NCI-H1092 (cell line): ENCODE measurements at regions not wholly inside any gene's neighbourhood (a gene's known extent, or its start where the extent isn't known, plus 50 kb on each side); places are given as distances from the start of the nearest gene placed in this dataset.

Experiments used
- DNase-seq: peaks from one replicate; lab custom pipeline; 2025; lab: John Stamatoyannopoulos, UW

DNA sequence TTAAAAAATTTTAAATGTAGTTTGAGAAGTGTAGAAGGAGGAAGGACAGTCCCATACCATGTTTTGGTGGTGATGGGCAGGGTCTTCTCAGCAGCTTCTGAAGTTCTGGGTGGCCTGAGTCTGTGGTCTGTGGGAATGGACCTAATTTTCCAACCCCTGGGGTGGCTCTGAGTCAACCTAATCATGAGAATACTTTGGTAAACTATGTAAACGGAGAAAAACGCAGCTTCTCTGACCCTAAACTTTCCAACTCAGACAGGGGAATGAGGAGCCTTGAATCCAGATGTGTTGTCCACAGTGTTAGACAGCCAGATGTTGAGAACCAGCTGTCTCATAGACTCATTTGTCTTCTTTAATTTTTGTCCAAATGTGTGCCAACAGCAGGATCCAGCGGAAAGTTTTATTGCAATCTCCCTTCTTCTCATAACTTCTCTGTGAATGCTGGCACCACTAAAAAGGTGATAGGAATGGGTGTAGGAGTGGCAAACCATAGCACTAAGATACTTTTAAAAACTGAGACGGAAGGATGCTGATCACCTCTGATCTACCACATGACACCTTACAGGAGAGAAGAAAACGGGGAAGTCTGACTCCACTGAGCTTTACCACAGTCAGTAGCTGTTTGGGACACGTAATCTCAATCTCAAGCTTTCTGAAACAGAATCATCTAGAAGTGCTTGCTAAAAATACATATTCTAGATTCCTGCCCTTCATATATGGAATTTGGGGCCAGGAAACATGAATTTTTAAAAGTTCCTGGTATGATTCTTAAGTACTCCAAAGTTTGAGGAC, 90.5 kb upstream of the PHYHIPL start:
- DNase-seq: no peak

DNA sequence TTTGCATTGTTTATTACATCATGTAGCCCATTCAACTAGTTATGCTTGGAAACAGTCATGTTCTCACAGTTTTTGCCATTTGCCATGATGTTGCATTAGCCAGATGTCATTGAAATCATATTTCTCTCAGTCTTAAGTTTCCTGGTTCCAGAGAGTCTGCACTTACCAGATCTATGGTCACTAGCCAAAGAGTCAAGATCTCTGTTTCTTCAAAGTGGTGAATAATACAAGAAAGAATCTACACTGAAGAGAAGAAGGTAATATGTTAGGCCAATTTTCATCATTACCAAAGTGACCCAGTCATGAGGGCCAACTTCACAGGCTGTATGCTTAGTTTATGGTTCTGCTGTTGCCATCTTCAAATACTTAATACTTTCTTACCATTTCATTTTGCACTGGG, 89.0 kb upstream of the PHYHIPL start:
- no peak for DNase-seq

DNA sequence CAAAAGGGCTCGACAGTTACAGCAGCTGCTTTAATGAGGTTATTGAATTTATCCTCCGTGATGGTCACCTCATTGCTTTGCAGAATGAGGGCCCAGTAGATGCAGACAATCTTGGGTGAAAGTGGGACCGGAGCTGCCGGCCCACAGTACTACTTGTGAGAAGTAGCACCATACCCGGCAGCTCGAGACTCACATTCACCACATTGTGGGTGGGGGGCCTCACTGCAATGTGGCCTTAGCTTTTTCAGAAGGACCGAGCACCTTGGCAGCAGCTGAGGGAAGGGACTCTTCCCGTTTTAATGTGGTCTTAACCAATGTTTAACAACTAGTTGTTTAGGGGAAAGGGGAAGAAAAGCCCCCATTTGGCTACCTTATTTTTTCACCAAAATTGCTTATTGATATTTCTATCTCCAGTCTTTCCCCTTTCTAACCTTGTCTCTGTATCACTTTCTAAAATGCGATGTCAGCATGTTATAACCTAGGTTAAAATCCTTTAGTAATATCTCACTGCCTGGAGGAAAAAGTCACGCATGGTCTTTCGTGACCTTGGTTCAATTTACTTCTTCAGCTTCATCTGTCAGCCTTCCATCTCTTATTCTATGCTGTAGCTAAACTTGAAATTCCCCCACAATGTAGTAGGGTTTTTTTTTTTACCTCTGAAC, 87.4 kb upstream of the PHYHIPL start:
- no peak for DNase-seq

DNA sequence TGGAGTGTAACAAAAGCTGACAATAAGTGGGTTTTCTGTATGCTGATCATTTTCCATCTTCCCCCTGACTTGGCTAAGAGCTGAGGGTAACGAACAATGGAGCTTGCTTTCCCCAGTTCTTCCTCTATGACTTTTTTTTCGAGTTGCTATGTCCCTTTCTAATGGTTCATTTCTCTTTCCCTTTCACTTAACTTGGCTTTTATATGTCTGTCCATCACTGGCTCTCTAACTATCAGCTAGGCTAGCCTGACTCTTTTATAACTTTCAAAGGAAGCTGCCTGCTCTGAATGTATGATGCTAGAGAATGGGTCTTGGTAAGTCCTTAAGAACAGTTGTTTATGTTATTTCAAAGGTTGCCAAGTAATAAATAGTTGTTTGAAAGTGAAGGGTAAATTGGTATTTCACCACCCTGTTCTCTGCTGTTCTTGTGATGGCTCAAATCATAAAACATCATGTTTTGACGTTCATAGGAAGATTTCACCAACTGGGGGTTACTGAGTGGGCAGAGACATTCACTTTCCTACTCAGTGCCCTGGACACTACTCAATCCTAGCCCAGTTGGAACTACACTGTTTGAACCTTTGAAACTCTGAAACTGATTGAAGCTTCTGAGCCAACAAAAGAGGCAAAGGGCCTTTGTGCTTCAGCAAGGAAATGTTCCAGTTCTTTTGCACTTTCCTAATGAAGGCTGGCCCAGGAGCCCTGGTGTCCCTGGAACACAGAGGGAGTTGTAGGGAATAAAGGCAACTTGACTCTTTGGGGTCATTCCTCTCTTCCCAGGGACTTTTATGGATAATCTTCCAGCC, 85.4 kb upstream of the PHYHIPL start:
- DNase-seq: no peak

DNA sequence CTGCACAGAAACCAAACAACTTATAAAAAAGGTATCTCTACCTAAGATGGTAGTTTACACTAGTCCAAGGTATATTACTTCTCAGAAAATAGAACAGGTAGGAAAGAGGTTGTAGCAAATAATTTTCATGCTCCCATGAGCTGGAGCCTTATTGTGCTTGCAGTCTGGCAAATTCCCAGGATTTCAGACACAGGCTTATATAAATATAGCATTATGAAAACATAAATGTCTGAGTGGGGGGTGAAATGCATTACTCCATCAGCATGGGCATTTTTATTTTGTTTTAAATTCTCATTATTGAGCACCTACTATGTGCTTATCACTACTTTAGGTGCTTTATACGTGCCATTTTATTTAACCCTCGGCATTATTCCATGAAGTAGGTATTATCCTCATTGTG, 83.0 kb upstream of the PHYHIPL start:
- no peak for DNase-seq

DNA sequence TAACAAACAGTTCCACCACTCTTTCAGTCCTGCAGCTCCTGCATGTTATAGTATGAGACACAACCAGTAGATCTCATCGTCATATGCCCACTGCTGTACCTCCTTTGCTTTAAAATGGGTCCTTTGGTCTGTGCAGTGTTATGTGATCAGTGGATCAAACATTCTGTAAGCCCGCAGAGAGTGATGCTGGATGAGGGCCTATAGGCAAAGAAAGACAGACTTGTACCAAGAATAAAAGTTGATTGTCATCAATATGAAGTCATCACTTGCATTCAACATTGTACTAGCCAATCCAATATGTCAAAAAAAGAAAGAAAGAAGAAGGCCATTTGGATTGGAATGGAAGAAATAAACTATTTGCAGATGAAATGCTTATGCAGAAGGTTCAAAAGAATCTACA, 79.8 kb upstream of the PHYHIPL start:
- no peak for DNase-seq

DNA sequence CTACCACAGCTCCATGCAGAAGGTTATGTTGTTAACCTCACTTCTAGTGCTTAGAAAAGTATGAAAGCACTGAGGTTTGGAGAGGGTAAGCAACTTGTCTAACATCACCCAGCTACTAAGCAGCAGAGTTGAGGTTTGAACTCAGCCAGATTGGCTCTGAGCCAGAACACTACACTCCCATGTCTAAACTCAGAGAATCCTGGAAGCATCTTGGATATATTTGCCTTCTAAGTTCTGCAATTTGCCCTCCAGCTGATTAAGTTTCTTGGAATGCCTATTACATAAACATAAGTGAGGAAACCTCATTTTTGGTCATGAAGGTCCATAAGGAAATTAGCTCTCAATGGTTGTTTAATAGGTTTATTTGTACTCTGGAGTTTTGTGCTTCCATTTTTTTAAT, 78.1 kb upstream of the PHYHIPL start:
- no peak for DNase-seq

DNA sequence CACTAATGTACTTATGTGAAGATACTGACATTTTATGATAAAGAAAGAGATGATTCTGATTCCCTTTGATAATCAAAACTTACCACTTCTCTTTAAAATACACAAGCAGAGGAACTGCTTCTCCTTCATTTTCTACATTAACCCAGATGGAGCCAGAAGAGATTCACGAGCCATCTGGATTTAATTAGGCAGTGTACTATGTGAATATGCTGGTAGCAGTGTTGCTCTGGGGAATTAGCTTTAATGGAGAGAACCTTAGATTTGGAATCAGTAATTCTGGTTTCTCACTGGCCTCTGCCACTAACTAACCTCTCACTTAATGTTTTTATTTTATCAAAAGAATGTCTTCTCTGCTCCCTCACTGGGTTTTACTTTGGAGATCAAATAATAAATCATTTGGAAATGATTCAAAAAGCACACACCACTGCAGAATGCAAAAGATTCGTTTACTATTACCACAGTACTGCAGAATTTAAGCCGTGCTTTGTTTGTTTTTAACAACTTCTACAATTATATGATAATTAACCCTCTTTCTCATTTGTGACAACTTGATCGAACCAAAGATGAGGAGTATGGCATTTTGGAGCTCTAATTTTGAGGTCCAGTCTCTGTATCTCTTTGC, 77.5 kb upstream of the PHYHIPL start:
- peak; percentile 1 for DNase-seq

DNA sequence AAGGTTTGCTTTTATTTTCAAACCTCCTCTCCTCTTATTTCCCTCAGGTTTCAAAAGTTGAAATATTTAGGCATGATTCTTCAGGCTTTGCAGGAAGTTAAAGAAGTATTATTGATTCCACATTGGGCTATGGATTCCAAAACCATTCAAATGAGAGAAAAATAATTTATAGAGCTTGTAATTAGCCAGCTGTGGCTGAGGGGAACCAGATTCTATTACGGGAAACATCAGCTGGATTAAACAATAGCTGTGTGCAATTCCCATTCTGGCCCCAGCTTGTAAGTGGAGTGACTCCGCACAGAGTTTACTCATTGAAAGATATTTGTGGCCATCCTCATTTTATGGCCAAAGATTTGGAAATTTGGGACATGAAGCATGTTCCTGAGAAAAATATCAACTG, 77.0 kb upstream of the PHYHIPL start:
- no peak for DNase-seq

DNA sequence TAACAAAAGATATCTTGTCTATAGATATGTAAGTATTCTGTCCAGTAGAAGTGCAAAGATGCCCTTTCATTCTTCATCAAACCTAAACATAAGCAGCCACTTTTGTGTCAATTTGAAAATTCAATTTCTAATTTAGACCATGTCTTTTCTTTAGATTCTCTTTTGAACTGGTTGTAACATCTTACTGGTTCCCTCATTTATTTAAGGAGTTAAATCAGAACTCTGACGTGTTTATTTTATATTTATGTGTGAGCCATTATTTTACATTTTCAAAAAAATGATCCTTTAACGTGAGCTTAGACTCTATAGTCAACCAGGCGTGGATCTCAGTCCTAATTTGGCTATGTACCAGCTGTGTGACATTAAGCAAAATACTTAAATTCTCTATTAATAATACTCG, 74.0 kb upstream of the PHYHIPL start:
- no peak for DNase-seq

DNA sequence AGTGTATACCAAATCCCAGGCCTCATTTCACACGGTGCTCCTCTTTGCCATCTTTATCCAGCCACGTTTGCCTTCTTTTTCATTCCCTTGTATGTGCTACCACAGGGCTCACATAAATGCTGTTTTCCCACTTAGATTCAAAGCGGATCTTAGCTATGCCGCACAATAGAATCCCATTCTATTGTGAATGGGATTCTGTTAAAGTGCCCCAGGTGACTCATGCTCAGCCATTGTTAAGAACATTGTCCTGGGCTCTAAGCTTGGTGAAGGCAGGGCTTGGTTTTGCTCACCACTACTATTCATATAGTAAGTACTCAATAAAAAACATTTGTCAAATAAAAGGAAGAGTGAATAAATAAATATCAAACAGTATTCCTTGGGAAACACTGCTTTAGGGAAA, 72.3 kb upstream of the PHYHIPL start:
- no peak for DNase-seq

DNA sequence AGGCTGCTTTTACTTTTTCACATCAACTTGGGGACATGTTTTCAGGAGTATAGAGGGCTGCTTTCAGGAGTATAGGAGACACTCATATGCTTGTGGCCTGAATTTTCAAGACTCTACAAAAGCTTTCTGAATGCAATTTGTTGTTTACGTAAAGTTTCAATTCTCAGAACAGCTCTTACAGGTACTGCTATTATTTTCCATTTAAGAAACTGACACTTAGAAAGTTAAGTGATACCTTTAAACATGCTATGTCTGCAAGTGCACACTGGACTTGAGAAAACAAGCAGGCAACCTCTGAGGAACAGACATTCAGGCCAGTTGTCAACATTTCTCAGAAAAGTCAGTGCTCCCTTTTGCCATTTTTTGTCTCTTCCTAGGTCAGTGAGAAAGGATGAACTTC, 70.0 kb upstream of the PHYHIPL start:
- no peak for DNase-seq

DNA sequence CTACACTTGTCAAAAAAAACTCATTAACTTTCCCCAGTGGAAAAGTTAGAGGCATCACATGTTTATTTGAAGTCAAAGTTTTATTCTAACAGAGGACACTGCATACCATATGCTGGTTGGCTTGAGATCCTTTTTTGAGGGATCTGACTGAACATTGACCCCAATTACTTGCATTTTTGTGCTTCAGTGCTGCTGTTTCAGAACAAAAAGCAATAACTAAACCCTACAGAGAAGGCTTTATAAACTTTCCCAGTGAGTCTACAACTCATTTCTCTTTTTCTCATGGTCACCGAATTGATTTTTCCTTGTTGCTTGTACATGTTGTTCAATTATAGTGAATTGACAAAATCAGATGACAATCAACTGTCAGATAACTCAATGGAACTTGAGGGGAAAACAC, 69.3 kb upstream of the PHYHIPL start:
- DNase-seq: no peak

DNA sequence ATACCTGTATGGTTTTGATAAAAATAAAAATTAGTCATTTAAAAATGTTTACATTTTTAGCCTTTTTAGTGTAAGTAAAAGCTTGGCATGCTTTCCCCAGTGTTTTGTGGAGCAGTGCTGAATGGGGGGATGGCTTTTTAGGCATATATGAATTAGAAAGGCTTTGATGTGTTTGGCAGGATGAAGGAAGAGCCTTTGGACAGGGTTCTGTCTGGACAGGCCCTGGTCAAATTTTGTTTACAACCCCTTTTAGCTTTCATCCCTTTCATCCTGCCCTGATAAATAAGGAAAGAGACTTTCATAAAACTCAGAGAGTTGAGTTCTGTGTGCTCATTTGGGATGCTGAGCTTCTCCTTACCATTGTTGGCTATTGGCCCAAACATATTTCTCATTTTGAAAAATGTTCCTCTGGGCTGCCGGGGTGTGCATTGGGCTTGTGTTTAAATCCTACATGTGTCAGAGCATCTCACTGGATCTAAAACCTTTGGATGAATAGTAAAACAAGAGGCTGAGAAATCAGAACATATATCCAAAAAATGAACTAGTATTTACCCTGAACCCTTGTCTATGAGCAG, 68.1 kb upstream of the PHYHIPL start:
- DNase-seq: no peak

DNA sequence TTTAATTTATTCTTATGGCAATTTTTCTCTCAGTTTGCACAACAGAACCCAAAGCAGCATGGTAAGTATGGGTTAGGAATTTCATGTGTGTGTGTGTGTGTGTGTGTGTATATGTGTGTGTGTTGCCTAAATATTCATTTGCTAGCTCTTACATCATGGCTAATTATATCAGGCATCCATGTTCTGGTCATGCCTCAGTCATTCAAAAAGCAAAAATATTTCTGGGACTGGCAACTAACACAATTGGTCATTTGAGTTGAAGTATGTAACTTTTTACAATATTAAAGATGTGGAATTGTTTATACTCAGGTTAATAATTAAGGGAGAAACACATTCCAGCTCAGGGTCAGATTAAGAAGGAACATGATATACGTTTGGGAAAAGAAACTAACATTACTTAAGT, 67.6 kb upstream of the PHYHIPL start:
- no peak for DNase-seq

DNA sequence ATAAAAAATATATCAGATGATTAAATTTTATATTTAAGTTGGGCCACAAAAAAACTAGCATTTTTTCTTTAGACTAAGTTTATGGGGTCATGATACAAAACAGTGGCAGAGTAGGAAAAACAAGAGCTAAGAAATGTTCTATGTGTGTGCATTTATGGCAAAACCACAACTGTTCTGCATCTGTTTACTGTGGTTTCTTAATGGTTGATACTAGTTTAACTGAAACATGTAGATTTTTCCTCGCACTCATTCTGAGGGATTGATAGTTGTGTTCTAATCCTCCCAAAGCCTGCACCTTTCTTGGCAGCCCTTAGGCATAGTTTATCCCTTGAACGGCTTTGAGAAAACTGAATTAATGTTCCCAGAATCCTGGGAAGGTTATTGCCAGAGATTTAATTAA, 66.6 kb upstream of the PHYHIPL start:
- DNase-seq: no peak

DNA sequence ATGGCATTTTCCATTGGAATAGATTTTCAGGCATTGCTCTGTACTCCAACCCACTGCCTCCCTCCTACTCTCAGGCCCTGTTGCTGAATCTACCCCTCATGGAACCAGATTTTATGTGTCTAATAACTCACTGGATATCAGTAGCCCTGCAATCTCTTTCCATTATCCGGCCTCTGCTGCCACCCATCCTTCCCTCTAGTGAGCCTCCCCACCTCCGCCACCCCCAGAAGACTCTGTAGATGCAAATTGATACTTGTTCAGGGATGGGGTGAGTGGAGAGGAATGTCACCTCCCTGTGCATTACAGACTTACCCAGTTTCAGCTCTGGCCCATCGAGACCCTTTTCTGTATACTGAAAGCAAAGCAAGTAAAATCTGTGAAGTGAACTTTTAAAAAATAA, 52.3 kb upstream of the PHYHIPL start:
- no peak for DNase-seq

DNA sequence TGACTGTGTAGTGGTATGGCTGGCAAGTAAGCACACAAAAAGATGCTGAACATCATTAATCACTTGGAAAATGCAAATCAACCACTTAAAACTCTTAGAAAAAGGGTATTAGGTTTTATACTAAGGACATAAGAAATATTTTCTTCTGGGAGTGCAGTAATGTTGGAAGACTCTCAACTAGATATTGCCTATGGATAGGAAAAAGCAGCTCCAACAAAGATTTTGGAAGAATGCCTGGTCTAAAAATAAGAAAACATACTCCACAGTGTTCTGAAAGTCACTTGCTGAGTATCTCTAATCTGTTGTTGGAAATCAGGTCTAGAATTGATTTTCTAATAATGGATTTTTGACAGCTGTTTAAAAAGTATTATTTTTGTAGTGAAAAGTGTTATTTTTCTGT, 50.8 kb upstream of the PHYHIPL start:
- no peak for DNase-seq

DNA sequence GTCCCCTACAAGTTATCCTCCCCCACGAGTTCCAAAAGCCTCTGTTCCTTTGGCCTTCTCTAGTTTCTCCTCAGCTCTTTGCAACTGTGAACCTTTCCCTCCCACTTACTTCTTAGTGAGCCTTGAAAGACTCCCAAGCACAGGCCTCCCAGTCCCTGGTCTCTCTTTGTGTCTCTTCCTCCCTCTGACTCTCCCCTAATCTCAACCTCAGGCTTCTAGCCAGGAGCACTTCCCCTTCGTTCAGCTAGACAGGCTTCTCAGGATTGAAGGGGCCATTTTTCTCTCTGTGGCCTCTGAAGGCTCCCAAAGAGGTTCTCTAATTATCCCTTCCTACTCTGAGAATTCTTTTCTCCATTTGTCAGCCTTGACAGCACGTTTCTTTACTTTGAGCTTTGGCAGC, 50.2 kb upstream of the PHYHIPL start:
- no peak for DNase-seq
